Lung (tissue), 11 donors: ENCODE measurements at regions not wholly inside any gene's neighbourhood (a gene's known extent, or its start where the extent isn't known, plus 50 kb on each side); places are given as distances from the start of the nearest gene placed in this dataset.

ENCODE experiments used
- ATAC-seq: fragments of 200-7000 bp; cut with Tn5 transposase; one replicate; pipeline ENCODE4 v1.9.1; 2020; ENCODE audit warnings: moderate number of reproducible peaks; ENCODE audit not compliant: insufficient read depth, low FRiP score
- DNase-seq, 3 donors: peaks; one replicate each; pipeline ENCODE4 v3.0.0-alpha.2; 2013 to 2017
- H3K27ac ChIP-seq, 2 donors: one replicate each; pipeline ENCODE4 v1.5.1; 2013; ENCODE audit warnings: mild to moderate bottlenecking in 2 of 2, moderate library complexity in 2 of 2, control low read depth in 1 of 2, inconsistent platforms in 1 of 2, low read depth in 1 of 2, low read length in 1 of 2
- H3K27me3 ChIP-seq, 3 donors: one replicate each; pipeline ENCODE4 v1.5.1; 2013; ENCODE audit warnings: low read length in 2 of 3; ENCODE audit not compliant: control insufficient read depth in 3 of 3, insufficient read depth in 3 of 3
- H3K36me3 ChIP-seq, 4 donors: one replicate each; pipeline ENCODE4 v1.5.1; 2013; ENCODE audit warnings: low read length in 4 of 4, mild to moderate bottlenecking in 1 of 4, moderate library complexity in 1 of 4; ENCODE audit not compliant: control insufficient read depth in 4 of 4, insufficient read depth in 4 of 4
- H3K4me1 ChIP-seq, 5 donors: one replicate each; pipeline ENCODE4 v1.5.1; 2013; ENCODE audit warnings: low read length in 5 of 5, mild to moderate bottlenecking in 2 of 5, moderate library complexity in 1 of 5; ENCODE audit not compliant: control insufficient read depth in 5 of 5, insufficient read depth in 5 of 5
- H3K4me3 ChIP-seq: one replicate; pipeline ENCODE4 v1.5.1; 2013; ENCODE audit warnings: mild to moderate bottlenecking, control low read depth, moderate library complexity
- H3K9ac ChIP-seq, 2 donors: one replicate each; pipeline ENCODE4 v1.5.1; 2013; ENCODE audit warnings: low read length in 2 of 2, control low read depth in 1 of 2; ENCODE audit not compliant: insufficient read depth in 1 of 2
- H3K9me3 ChIP-seq, 4 donors: one replicate each; pipeline ENCODE4 v1.5.1; 2013; ENCODE audit warnings: low read length in 3 of 4, mild to moderate bottlenecking in 1 of 4, moderate library complexity in 1 of 4; ENCODE audit not compliant: control insufficient read depth in 4 of 4, insufficient read depth in 3 of 4
- WGBS, 2 donors: extraction: QIAGEN DNeasy Blood & Tissue Kit; methylation state at CpG; one replicate each; pipeline ENCODE4 v1.1.7; 2013; 5-methylcytosine and 5-hydroxymethylcytosine counted together
- TF ChIP-seq, protein P1 (sequence below): IDR thresholded peaks from 2 replicates; pipeline ENCODE4 v1.5.1; 2012; ENCODE audit warnings: mild to moderate bottlenecking; ENCODE audit errors: control extremely low read depth, extremely low read depth
- donor health status: control.
- donor health status: control.
- donor health status: Bipolar disorder and iron deficiency.
- donor health status: healthy.
- donor health status: DM: yes; HTN: yes; CAD: no.

DNA sequence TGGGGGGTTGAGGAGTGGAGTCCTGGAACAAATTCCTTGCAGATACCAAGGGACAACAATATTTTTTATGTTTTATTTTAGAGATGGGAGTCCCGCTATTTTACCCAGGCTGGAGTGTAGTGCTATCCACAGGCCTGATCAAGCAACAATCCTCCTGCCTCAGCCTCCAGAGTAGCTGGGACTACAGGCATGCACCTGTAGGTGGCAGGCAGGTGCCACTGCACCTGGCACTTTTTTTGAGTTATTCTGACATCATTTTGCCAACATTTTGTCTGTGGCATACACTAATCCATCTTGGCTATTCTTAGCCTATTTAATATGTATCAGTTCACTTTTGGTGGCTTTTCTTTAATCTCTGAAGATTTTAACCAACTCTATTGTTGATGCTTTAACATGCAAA lies 317.8 kb upstream of the MTPN start:
- Histone ChIP-seq H3K27ac (no peak overlapping the region), H3K27me3 (no peaks in the 10 kb centered on the region), H3K9me3 (peaks cover 0 to 2% (median 0%) of the 10 kb centered on the region in 4 donors), H3K4me1 (no peaks in the 10 kb centered on the region), H3K9ac (no peak overlapping the region), H3K4me3 (no peak overlapping the region), H3K36me3 (no peaks in the 10 kb centered on the region)
- WGBS, 2 donors, result 95 to 97% methylated on average over 1 of the region's 1 CpG
- TF ChIP-seq, protein P1, sequence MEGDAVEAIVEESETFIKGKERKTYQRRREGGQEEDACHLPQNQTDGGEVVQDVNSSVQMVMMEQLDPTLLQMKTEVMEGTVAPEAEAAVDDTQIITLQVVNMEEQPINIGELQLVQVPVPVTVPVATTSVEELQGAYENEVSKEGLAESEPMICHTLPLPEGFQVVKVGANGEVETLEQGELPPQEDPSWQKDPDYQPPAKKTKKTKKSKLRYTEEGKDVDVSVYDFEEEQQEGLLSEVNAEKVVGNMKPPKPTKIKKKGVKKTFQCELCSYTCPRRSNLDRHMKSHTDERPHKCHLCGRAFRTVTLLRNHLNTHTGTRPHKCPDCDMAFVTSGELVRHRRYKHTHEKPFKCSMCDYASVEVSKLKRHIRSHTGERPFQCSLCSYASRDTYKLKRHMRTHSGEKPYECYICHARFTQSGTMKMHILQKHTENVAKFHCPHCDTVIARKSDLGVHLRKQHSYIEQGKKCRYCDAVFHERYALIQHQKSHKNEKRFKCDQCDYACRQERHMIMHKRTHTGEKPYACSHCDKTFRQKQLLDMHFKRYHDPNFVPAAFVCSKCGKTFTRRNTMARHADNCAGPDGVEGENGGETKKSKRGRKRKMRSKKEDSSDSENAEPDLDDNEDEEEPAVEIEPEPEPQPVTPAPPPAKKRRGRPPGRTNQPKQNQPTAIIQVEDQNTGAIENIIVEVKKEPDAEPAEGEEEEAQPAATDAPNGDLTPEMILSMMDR, result no peak
- ATAC-seq, result no peak
- DNase-seq, result no peak

DNA sequence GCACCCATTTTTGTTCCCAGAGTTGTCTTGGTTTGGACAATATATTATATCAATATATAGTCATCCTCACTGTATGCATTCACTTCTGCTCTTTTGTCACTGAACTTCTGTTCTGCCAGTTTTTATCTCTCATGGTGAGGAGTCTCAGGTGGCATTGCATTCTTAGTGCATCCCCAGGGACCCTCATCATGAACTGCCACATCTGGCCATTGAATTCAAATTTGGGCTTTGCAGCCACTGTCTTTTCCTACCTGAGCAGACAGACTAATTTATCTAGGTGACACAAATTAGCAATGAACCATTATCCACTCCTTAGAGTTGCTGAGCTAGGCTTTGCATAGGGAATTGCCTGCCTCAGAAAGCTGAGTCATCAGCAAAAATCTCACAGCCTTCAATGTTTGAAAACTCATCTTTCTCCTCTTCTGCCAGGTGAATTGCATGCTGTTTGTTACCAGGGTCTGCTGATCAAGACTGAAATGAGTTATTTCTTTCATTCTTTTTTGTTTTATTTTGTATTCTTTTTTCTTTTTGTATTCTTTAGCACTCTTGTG lies 316.8 kb upstream of the MTPN start:
- Histone ChIP-seq H3K9ac (no peak overlapping the region), H3K9me3 (peaks cover 0 to 2% (median 0%) of the 10 kb centered on the region in 4 donors), H3K27ac (no peak overlapping the region), H3K27me3 (no peaks in the 10 kb centered on the region), H3K4me3 (no peak overlapping the region), H3K4me1 (no peaks in the 10 kb centered on the region), H3K36me3 (no peaks in the 10 kb centered on the region)
- no peak for DNase-seq
- ATAC-seq, result no peak
- TF ChIP-seq, protein P1, result no peak

DNA sequence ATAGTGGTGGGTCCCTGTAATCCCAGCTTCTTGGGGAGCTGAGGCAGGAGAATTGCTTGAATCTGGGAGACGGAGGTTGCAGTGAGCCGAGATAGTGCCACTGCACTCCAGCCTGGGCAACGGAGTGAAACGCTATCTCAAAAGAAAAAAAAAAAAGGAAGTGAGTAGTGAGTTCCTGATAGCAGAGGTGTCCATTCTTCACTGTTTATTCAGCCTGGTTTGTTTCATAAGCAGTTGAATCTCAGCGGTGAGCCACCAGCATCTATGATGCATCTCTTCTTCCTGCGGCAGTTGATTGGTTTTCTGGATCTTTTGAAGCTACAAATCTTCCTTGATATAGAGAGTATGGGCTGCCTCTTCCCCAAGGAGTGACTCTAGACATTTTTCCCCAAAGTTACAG lies 316.1 kb upstream of the MTPN start:
- ATAC-seq, result no peak

More for the DNA sequence above, 316.1 kb upstream of the MTPN start:
- Histone ChIP-seq H3K4me3 (no peak overlapping the region), H3K9me3 (peaks cover 0 to 2% (median 0%) of the 10 kb centered on the region in 4 donors), H3K27me3 (no peaks in the 10 kb centered on the region), H3K27ac (no peak overlapping the region), H3K36me3 (no peaks in the 10 kb centered on the region), H3K4me1 (no peaks in the 10 kb centered on the region), H3K9ac (no peak overlapping the region)
- DNase-seq, result no peak
- TF ChIP-seq, protein P1, result no peak
- 62 to 75% methylated on average over 6 of the region's 6 CpGs for WGBS, 2 donors
